ENCODE measurements at regions not wholly inside any gene's neighbourhood (a gene's known extent, or its start where the extent isn't known, plus 50 kb on each side); places are given as distances from the start of the nearest gene placed in this dataset.

- Histone ChIP-seq H3K9me3 (ENCODE audit: insufficient read depth, low read depth, low read length) (peaks cover 15% of the 10 kb centered on the region; the same call in 1 of the 2 replicates), H3K4me1 (ENCODE audit: insufficient read depth, low read length, poor library complexity, severe bottlenecking) (no peaks in the 10 kb centered on the region), H3K9ac (ENCODE audit: low read depth, low read length, poor library complexity, severe bottlenecking) (no peak overlapping the region), H2AFZ (ENCODE audit: low read length) (no peak overlapping the region), H3K4me3 (ENCODE audit: low read length, poor library complexity, severe bottlenecking) (no peak overlapping the region), H3K79me2 (ENCODE audit: insufficient read depth, low read length) (no peaks in the 10 kb centered on the region), H4K20me1 (ENCODE audit: insufficient read depth, low read length, poor library complexity, severe bottlenecking) (no peaks in the 10 kb centered on the region), H3K9me2 (replicated peaks; ENCODE audit: low read depth, low read length) (no peaks in the 10 kb centered on the region), H3K36me3 (ENCODE audit: insufficient read depth, low read length) (no peaks in the 10 kb centered on the region), H3K4me2 (ENCODE audit: low read depth, low read length, poor library complexity, severe bottlenecking) (no peak overlapping the region), H3K27me3 (ENCODE audit: insufficient read depth, low read length, poor library complexity, severe bottlenecking) (no peaks in the 10 kb centered on the region), H3F3A (ENCODE audit: low read depth) (no peaks in the 10 kb centered on the region)
- TF ChIP-seq EZH2phosphoT487 (IDR thresholded peaks at IDR 0.05; ENCODE audit: borderline replicate concordance): no peak
- TF ChIP-seq, protein P1, sequence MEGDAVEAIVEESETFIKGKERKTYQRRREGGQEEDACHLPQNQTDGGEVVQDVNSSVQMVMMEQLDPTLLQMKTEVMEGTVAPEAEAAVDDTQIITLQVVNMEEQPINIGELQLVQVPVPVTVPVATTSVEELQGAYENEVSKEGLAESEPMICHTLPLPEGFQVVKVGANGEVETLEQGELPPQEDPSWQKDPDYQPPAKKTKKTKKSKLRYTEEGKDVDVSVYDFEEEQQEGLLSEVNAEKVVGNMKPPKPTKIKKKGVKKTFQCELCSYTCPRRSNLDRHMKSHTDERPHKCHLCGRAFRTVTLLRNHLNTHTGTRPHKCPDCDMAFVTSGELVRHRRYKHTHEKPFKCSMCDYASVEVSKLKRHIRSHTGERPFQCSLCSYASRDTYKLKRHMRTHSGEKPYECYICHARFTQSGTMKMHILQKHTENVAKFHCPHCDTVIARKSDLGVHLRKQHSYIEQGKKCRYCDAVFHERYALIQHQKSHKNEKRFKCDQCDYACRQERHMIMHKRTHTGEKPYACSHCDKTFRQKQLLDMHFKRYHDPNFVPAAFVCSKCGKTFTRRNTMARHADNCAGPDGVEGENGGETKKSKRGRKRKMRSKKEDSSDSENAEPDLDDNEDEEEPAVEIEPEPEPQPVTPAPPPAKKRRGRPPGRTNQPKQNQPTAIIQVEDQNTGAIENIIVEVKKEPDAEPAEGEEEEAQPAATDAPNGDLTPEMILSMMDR (conservative IDR thresholded peaks at IDR 0.05; ENCODE audit: low read length): no peak
Measured at GRCh38 chr9:78393932-78394331, 97.0 kb downstream of the PSAT1 start.

- Histone ChIP-seq H3K9me2 (replicated peaks; ENCODE audit: low read depth, low read length) (no peaks in the 10 kb centered on the region), H3K9ac (ENCODE audit: low read depth, low read length, poor library complexity, severe bottlenecking) (no peak overlapping the region), H3F3A (ENCODE audit: low read depth) (no peaks in the 10 kb centered on the region), H3K4me1 (ENCODE audit: insufficient read depth, low read length, poor library complexity, severe bottlenecking) (no peaks in the 10 kb centered on the region), H3K79me2 (ENCODE audit: insufficient read depth, low read length) (no peaks in the 10 kb centered on the region), H2AFZ (ENCODE audit: low read length) (no peak overlapping the region), H3K9me3 (ENCODE audit: insufficient read depth, low read depth, low read length) (peaks cover 15% of the 10 kb centered on the region; the same call in 1 of the 2 replicates), H3K27me3 (ENCODE audit: insufficient read depth, low read length, poor library complexity, severe bottlenecking) (peaks cover 5% of the 10 kb centered on the region), H3K36me3 (ENCODE audit: insufficient read depth, low read length) (no peaks in the 10 kb centered on the region), H3K4me2 (ENCODE audit: low read depth, low read length, poor library complexity, severe bottlenecking) (no peak overlapping the region), H4K20me1 (ENCODE audit: insufficient read depth, low read length, poor library complexity, severe bottlenecking) (no peaks in the 10 kb centered on the region), H3K4me3 (ENCODE audit: low read length, poor library complexity, severe bottlenecking) (no peak overlapping the region)
- TF ChIP-seq EZH2phosphoT487 (IDR thresholded peaks at IDR 0.05; ENCODE audit: borderline replicate concordance): no peak
- TF ChIP-seq, protein P1 (conservative IDR thresholded peaks at IDR 0.05; ENCODE audit: low read length): no peak
Measured at GRCh38 chr9:78396087-78396486, 99.2 kb downstream of the PSAT1 start.

DNA sequence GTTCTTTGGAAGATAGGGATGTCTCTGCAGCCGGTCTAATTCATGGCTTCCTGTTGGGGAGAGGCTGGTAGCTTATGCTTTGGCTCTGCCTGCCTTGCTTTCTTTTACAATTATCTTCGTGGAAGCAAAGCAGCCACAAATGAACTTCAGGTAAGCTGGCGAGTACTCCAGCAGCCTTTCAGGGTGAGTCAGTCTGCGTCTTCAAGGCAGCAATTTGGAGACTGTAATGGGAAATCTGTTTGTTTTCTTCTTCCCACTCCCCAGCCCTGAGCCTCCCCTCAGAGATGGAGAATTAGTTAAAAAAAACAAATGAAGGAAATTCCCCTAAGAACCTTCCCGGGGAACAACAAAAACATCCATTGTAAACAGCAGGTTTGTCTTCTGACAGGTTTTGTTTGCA, 100.1 kb downstream of the PSAT1 start:
- Histone ChIP-seq H3K79me2 (ENCODE audit: insufficient read depth, low read length) (no peaks in the 10 kb centered on the region), H3K9ac (ENCODE audit: low read depth, low read length, poor library complexity, severe bottlenecking) (no peak overlapping the region), H3F3A (ENCODE audit: low read depth) (no peaks in the 10 kb centered on the region), H3K9me2 (replicated peaks; ENCODE audit: low read depth, low read length) (no peaks in the 10 kb centered on the region), H3K9me3 (ENCODE audit: insufficient read depth, low read depth, low read length) (peaks cover 15% of the 10 kb centered on the region; the same call in 1 of the 2 replicates), H3K36me3 (ENCODE audit: insufficient read depth, low read length) (no peaks in the 10 kb centered on the region), H3K4me2 (ENCODE audit: low read depth, low read length, poor library complexity, severe bottlenecking) (no peak overlapping the region), H3K4me1 (ENCODE audit: insufficient read depth, low read length, poor library complexity, severe bottlenecking) (no peaks in the 10 kb centered on the region), H2AFZ (ENCODE audit: low read length) (no peak overlapping the region), H3K4me3 (ENCODE audit: low read length, poor library complexity, severe bottlenecking) (no peak overlapping the region), H3K27me3 (ENCODE audit: insufficient read depth, low read length, poor library complexity, severe bottlenecking) (peaks cover 5% of the 10 kb centered on the region), H4K20me1 (ENCODE audit: insufficient read depth, low read length, poor library complexity, severe bottlenecking) (no peaks in the 10 kb centered on the region)
- TF ChIP-seq EZH2phosphoT487 (IDR thresholded peaks at IDR 0.05; ENCODE audit: borderline replicate concordance): no peak
- TF ChIP-seq, protein P1 (conservative IDR thresholded peaks at IDR 0.05; ENCODE audit: low read length): no peak
